Astrocyte of the spinal cord (primary cell): ENCODE measurements at regions not wholly inside any gene's neighbourhood (a gene's known extent, or its start where the extent isn't known, plus 50 kb on each side); places are given as distances from the start of the nearest gene placed in this dataset.

Experiments
- DNase-seq: peaks from one replicate; pipeline ENCODE4 v3.0.0; 2011; ENCODE audit warnings: low read depth, low spot score
- H3K4me3 ChIP-seq: 2 replicates; pipeline ENCODE4 v1.5.1; 2011; ENCODE audit warnings: low read depth, mild to moderate bottlenecking, low read length, moderate library complexity
- in situ Hi-C: cut with HindIII; loops from 2 replicates; pipeline ENCODE4 v1.10.0; 2017; ENCODE audit warnings: low sequenced_read_pairs
- TF ChIP-seq, protein P1 (sequence below): IDR thresholded peaks from 2 replicates; pipeline ENCODE4 v1.5.1; 2012; ENCODE audit warnings: low read depth, mild to moderate bottlenecking, low read length, inconsistent platforms

DNA sequence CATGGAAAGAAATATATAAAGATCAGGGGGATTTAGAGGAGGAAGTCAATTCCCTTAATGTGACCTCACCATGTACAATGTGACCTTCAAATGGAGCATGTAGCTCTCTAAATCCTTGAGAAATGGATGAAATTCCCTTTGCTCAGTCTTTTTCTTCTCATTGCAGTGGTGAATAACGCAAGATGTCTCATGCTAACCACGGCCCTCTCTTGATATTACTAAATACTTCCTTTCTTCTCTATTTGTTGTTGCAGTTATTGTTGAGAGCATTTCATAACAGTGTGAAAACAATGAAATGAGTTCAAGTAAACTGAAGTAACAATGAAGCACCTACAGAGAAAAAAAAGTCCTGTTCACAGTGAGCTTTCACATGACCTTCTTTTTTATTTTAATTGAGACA lies 55.6 kb downstream of the ZNF281 start:
- DNase-seq = no peak
- no peak overlapping the region for H3K4me3 ChIP-seq
- TF ChIP-seq, protein P1, sequence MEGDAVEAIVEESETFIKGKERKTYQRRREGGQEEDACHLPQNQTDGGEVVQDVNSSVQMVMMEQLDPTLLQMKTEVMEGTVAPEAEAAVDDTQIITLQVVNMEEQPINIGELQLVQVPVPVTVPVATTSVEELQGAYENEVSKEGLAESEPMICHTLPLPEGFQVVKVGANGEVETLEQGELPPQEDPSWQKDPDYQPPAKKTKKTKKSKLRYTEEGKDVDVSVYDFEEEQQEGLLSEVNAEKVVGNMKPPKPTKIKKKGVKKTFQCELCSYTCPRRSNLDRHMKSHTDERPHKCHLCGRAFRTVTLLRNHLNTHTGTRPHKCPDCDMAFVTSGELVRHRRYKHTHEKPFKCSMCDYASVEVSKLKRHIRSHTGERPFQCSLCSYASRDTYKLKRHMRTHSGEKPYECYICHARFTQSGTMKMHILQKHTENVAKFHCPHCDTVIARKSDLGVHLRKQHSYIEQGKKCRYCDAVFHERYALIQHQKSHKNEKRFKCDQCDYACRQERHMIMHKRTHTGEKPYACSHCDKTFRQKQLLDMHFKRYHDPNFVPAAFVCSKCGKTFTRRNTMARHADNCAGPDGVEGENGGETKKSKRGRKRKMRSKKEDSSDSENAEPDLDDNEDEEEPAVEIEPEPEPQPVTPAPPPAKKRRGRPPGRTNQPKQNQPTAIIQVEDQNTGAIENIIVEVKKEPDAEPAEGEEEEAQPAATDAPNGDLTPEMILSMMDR = no peak
- in situ Hi-C loops = no loop called here

DNA sequence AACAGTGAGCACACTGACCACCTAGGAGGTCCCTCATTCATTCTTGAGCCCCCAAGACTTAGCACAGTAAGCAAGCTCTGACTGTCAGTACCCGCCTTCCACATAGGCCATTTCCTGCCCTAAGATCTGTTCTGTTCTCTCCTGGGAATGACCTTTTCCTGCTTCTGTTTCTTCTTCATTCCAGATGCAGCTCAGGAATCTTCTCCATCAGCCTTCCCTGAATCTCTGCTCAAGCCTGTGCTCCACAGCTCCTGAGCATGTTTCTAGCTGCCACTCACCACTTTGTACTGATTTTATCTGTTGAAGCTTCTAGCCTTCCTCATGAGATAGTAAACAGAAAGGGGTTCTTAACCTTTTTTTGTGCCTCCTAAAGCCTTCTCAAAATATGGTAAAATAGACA lies 56.6 kb downstream of the ZNF281 start:
- in situ Hi-C loops = no loop called here
- no peak overlapping the region for H3K4me3 ChIP-seq
- TF ChIP-seq, protein P1 = no peak
- no peak for DNase-seq

DNA sequence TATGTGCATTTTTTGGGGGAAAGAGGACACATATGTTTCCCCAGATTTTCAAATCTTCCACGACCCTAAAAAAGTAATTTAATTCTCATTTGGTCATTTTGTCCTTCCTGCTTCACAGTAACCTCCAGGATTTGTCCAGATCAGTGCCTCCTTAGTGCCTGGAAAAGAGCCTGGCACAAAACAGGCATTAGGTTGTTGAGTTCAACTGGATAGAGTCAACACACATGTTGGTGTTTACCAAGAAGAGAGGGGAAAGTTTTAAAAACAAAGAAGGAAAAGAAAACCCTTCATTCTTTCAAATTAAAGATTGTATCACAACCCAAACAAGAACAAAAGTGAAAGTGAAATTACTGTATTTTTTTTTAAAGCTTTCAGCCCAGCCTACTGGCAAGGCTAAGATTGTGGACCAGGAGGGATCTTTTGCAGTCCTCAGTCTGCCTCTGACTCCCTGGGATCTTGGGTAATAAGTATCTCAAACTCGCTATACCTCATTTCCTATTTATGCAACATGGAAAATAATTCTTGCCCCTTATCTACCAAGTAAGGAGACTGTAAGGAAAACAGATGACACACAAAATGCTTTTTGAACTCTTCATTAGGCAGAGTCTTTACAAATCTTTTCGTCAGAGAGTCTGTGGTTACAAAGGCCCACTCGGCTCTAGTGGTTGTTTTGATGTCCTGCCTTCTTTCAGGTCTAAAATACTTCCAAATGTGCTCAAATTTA lies 57.8 kb downstream of the ZNF281 start:
- H3K4me3 ChIP-seq = no peak overlapping the region

DNA sequence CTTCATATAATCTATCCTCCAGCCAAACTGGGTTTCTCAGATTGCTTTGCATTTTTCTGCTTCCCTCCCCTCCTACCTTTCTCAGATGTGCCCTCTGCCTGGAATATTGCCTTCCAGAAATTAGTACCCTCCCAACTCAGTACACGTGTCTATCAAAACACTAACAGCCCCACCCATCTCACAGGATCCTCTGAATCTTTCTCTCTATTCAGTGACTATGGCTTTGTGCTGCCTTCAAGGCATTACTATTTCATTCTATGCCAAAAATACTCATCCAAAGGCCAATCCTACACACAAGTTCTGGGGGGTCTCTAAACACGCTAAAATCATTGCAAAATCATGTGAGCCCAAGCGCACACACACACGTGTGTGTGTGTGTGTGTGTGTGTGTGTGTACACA lies 58.4 kb downstream of the ZNF281 start:
- no peak for DNase-seq
- TF ChIP-seq, protein P1 = no peak
- H3K4me3 ChIP-seq = no peak overlapping the region
- in situ Hi-C loops = no loop called here

More for the DNA sequence above, 57.8 kb downstream of the ZNF281 start:
- DNase-seq = peak; percentile 94
- in situ Hi-C loops = no loop called here
- TF ChIP-seq, protein P1 = no peak

DNA sequence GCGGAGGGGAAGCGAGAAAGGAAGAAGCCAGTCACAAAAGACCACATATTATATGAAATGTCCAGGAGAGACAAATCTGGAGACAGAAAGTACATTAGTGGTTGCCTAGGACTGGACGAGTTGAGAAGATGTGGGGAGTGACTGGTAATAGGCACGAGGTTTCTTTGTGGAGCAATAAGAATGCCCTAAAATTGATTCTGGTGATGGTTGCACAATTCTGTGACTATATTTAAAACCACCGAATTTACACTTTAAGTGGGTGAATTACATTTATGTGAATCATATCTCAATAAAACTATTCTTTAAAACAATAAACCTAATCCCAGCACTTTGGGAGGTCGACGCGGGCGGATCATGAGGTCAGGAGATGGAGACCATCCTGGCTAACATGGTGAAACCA lies 63.1 kb downstream of the ZNF281 start:
- TF ChIP-seq, protein P1 = no peak
- in situ Hi-C loops = no loop called here
- H3K4me3 ChIP-seq = no peak overlapping the region
- DNase-seq = no peak

DNA sequence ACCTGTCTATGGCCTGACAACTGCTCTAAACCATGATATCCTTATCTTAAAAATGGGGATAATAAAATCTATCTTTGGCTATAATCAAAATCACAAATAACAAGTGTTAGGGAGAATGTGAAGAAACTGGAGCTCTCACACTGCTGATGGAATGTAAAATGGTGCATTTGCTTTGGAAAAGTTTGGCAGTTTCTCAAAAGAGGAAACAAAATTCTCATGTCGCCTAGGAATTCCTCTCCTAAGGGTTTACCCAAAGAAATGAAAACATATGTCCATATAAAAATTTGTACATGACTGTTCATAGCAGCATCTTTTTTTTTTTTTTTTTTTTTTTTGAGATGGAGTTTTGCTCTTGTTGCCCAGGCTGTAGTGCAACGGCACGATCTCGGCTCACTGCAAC lies 64.3 kb downstream of the ZNF281 start:
- DNase-seq = no peak
- TF ChIP-seq, protein P1 = no peak
- H3K4me3 ChIP-seq = no peak overlapping the region
- in situ Hi-C loops = no loop called here
